T-helper 1 cell treated with Interleukin-12 subunit alpha and Interleukin-12 subunit beta and Interleukin-4 antibody, amounts not matched to agents 30 μg/mL and 1 μg/mL, for 36 hours (primary cell): ENCODE measurements at regions not wholly inside any gene's neighbourhood (a gene's known extent, or its start where the extent isn't known, plus 50 kb on each side); places are given as distances from the start of the nearest gene placed in this dataset.

Experiments used
- H3K27ac Mint-ChIP-seq: one replicate; pipeline ENCODE4 v1.8.0; 2021; ENCODE audit warnings: mild to moderate bottlenecking, mixed read lengths
- H3K27me3 Mint-ChIP-seq: one replicate; pipeline ENCODE4 v1.8.0; 2021; ENCODE audit warnings: low read depth, mixed read lengths
- H3K36me3 Mint-ChIP-seq: one replicate; pipeline ENCODE4 v1.8.0; 2021; ENCODE audit warnings: low read depth, mixed read lengths
- H3K4me1 Mint-ChIP-seq: one replicate; pipeline ENCODE4 v1.8.0; 2021; ENCODE audit warnings: low read depth, mixed read lengths
- H3K4me3 Mint-ChIP-seq: one replicate; pipeline ENCODE4 v1.8.0; 2021; ENCODE audit warnings: mild to moderate bottlenecking, moderate library complexity, mixed read lengths
- H3K9me3 Mint-ChIP-seq: one replicate; pipeline ENCODE4 v1.8.0; 2021; ENCODE audit warnings: mixed read lengths

DNA sequence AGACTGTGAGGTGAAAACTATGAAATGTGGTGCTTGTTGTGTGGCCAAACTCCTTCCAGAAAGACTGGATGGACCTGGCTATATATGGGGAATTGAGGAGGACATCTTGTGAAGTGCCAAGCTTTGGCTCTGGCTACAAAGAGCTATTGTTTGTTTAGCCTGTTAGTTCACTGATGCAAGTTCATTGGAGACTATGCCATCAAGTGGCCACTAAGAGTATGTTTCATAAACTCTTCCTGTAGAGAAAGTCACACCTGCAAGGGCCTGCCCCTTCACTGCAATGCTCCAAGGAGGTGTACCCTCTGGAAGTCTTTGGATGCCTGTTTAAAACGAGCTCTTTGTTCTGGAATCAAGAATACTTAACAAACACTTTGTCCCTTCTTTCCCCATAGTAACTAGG is 382.0 kb downstream of the GABRG1 start:
- no peaks in the 10 kb centered on the region for H3K4me1 Mint-ChIP-seq
- peaks cover 24% of the 10 kb centered on the region for H3K9me3 Mint-ChIP-seq
- H3K4me3 Mint-ChIP-seq = no peak overlapping the region
- H3K27me3 Mint-ChIP-seq = no peaks in the 10 kb centered on the region
- H3K27ac Mint-ChIP-seq = no peak overlapping the region
- H3K36me3 Mint-ChIP-seq = no peaks in the 10 kb centered on the region

DNA sequence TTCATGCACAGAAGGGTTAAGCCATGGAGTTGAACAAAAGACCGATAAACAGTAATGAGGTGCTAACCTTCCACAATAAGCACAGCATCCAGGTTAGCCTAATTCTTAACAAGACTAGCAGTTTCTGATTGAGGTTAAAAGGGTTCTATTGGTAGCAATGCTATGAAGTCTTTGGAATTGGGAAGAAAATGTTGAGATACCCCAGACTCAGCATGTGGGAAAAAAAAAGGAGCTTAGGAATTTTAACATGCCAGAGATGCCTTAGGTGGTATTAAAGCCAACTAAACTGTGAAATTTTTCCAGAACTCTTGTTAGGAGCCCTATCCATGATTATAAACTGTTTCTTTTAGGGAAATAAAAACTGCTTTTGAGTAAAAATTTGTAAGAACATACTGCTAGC is 391.7 kb downstream of the GABRG1 start:
- Mint-ChIP-seq H3K27ac (no peak overlapping the region), H3K36me3 (no peaks in the 10 kb centered on the region), H3K9me3 (peaks cover 3% of the 10 kb centered on the region), H3K4me1 (no peaks in the 10 kb centered on the region), H3K4me3 (no peak overlapping the region), H3K27me3 (no peaks in the 10 kb centered on the region)

DNA sequence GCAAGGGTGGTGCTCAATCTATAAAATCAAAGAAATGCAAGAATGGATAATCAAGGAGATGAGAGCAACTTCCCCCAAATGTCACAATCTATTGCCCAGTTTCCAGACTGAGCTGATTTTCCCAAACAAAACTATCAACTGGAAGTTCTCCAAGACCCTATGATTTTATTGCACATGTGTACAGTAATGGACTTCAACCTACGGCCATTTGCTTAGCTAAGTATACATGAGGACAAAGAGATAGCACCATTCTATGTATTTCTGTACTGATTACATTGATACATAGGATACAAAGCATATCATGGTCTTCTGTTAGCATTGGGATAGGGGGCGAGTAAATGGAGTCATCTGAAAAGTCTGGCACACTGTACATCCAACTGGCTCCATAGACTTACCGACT is 407.8 kb downstream of the GABRG1 start:
- H3K27ac Mint-ChIP-seq = no peak overlapping the region
- H3K4me3 Mint-ChIP-seq = no peak overlapping the region
- H3K9me3 Mint-ChIP-seq = peaks cover 27% of the 10 kb centered on the region
- H3K36me3 Mint-ChIP-seq = no peaks in the 10 kb centered on the region
- no peaks in the 10 kb centered on the region for H3K4me1 Mint-ChIP-seq
- no peaks in the 10 kb centered on the region for H3K27me3 Mint-ChIP-seq

DNA sequence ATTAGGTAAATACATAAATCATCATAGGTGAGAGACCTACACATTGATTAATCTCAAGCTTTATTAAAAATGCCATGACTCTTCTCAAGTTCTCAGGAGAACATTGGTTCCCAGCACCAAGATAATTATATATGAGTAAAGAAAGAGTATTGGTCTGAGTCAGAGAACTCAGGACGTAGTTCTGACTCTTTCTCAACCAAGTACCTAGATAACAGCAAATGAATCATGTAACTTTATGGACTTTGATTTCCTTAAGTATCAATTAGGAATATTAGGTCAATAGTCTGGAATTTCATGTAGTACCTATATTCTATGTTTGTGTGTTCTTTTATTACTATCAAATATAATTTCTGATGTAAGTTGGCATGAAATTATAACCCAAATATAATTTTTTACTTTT is 409.9 kb downstream of the GABRG1 start:
- H3K27ac Mint-ChIP-seq = no peak overlapping the region
- no peaks in the 10 kb centered on the region for H3K36me3 Mint-ChIP-seq
- H3K9me3 Mint-ChIP-seq = peaks cover 18% of the 10 kb centered on the region

DNA sequence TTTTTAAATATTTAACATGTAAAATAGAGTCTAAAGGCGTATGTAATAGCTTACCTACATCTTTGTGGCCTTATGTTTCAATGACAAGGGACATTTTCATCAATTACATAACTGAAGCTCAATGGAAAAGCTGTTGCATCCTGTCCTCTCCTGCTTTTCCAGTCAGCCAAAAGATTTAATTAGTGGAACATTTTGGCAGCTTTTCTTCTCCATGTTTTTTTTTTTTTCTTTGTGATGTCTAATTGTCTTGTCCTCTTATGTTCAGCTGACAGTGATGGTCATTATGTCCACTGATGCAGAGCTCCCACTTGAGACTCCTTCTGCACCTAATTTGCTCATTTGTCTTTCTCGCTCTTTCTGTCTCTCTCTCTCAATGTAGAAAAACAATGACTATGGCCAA is 422.2 kb downstream of the GABRG1 start:
- no peaks in the 10 kb centered on the region for H3K4me1 Mint-ChIP-seq
- peaks cover 5% of the 10 kb centered on the region for H3K9me3 Mint-ChIP-seq
- H3K4me3 Mint-ChIP-seq = no peak overlapping the region
- H3K27ac Mint-ChIP-seq = no peak overlapping the region
- no peaks in the 10 kb centered on the region for H3K27me3 Mint-ChIP-seq
- no peaks in the 10 kb centered on the region for H3K36me3 Mint-ChIP-seq

More for the DNA sequence above, 409.9 kb downstream of the GABRG1 start:
- H3K27me3 Mint-ChIP-seq = no peaks in the 10 kb centered on the region
- no peaks in the 10 kb centered on the region for H3K4me1 Mint-ChIP-seq
- no peak overlapping the region for H3K4me3 Mint-ChIP-seq

DNA sequence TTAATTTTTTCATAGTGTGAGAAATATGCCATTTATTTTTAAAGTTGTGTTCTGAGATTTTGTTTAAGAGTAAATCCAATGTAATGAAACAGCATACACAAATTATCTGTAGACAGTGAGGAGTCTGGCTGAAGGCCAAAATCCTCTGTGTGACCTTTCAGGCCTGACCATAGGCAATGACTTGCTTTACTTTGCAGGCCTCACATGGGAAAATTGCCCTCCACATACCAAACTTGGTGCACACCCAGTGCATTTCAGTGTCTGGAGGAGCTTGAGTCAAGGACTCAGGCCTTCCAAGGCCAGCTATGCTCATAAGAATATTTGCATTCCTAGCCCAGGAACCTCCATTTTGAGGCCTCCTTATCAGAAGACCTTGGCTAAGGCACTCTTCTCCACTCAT is 430.1 kb downstream of the GABRG1 start:
- H3K27ac Mint-ChIP-seq = no peak overlapping the region
- H3K4me3 Mint-ChIP-seq = no peak overlapping the region
- H3K27me3 Mint-ChIP-seq = no peaks in the 10 kb centered on the region
- no peaks in the 10 kb centered on the region for H3K4me1 Mint-ChIP-seq
- H3K9me3 Mint-ChIP-seq = peaks cover 12% of the 10 kb centered on the region
- H3K36me3 Mint-ChIP-seq = no peaks in the 10 kb centered on the region

DNA sequence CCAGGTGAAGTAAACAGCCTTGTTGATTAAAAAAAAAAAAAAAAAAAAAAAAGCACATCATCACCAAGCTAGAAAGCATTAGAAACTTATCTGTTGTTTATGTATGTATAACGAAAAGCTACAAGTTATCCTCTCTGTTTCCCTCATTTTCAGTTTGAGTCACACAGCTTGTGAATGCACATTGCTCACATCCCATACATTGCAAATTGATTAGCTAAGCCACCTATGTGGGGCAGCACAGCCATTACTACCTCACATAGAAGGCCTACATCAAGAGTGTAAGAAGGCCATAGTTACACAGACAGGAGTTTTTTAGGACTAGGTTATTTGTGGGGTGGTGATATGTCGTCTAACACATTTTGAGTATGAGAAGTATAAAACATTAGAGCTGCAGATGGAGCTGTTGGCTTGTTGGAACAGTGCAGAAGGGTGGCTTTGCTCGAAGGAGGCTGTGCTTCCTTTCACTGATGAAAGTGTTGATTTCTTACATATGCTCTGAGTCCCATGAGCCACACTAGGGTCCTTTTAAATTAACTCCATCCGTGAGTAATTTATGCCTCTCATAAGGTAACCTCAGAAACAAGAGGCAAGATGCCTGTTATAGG is 431.6 kb downstream of the GABRG1 start:
- no peaks in the 10 kb centered on the region for H3K4me1 Mint-ChIP-seq
- no peaks in the 10 kb centered on the region for H3K27me3 Mint-ChIP-seq
- peaks cover 12% of the 10 kb centered on the region for H3K9me3 Mint-ChIP-seq
- no peak overlapping the region for H3K27ac Mint-ChIP-seq
- no peaks in the 10 kb centered on the region for H3K36me3 Mint-ChIP-seq
- no peak overlapping the region for H3K4me3 Mint-ChIP-seq

DNA sequence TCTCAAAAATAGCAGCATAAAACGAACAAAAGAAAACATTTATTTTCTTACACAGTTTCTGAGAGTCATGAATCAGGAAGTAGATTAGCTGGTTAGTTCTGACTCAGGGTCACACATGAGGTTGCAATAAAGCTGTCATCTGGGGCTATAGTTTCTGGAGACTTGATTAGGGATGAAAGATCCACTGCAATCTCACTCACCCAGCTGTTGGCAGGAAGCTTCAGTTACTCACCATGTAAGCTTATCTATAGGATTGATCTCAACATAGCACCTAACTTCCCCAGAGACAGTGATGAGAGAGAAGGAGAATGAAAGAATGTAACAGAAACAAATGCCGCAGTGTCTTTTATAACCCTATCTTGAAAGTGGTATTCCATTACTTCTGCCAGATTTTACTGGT is 435.5 kb downstream of the GABRG1 start:
- Mint-ChIP-seq H3K27ac (no peak overlapping the region), H3K4me1 (no peaks in the 10 kb centered on the region), H3K9me3 (peaks cover 12% of the 10 kb centered on the region), H3K27me3 (no peaks in the 10 kb centered on the region), H3K4me3 (no peak overlapping the region), H3K36me3 (no peaks in the 10 kb centered on the region)

DNA sequence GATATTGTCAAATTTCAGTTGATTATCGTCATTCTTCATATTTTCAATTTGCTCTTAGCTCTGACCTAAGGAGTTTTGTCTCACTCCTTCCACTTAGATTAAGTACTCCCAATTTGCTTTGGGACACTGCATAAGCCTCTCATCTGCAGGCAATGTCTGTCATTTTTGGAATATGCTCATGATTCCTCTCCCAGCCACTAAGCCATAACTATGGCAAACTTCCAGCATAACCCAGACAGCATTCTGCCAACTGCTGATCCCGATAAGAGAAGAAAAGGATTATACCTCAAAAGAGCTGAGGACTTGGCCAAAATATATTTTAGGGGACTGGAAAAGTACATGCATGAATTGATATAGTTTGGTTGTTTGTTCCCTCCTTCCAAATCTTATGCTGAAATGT is 444.4 kb downstream of the GABRG1 start:
- Mint-ChIP-seq H3K36me3 (no peaks in the 10 kb centered on the region), H3K9me3 (peaks cover 21% of the 10 kb centered on the region), H3K27ac (no peak overlapping the region), H3K27me3 (no peaks in the 10 kb centered on the region), H3K4me3 (no peak overlapping the region), H3K4me1 (no peaks in the 10 kb centered on the region)

DNA sequence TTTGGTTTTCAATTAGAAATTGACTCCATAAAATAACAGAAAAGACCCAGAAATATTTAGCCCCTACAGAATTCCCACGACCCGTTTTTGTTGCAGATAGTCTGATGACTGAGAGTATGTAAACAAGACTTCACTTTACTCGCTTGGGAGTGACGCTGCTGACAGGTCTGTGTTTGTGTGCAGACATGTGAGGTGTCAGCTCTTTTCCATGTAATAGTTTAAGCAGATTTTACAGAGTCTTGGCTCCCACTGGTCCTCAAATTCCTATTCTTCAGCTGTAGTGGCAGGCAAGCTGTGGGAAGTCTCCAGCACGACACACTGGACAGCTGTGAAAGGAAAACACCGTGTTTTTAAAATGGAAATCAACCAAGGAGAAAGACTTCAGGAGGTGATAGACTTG is 455.7 kb downstream of the GABRG1 start:
- Mint-ChIP-seq H3K36me3 (no peaks in the 10 kb centered on the region), H3K9me3 (peaks cover 7% of the 10 kb centered on the region), H3K4me1 (no peaks in the 10 kb centered on the region), H3K27me3 (no peaks in the 10 kb centered on the region), H3K27ac (no peak overlapping the region), H3K4me3 (no peak overlapping the region)

DNA sequence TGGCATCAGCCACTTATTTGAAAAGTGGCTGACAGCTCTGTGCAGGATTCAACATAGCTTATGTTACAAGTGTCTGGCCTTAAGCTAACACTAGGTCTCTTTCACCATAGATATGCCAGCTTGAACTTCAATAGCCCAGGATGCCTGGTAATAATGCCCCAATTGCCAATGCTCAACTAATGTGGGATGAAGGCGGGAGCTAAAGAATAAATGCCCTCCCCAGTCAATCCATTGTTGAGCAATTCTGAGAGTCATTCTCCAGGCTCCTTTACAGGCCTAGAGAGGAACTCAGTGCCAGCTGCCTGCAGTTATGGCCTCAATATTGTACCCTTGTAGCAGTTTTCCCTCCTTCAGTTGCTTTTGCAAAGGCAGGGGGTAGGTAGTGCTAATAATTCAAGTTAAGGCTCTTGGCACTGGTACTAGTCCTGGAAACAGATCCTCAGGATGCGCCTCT is 460.2 kb downstream of the GABRG1 start:
- no peak overlapping the region for H3K4me3 Mint-ChIP-seq
- H3K27ac Mint-ChIP-seq = no peak overlapping the region
- H3K27me3 Mint-ChIP-seq = no peaks in the 10 kb centered on the region
- H3K4me1 Mint-ChIP-seq = no peaks in the 10 kb centered on the region
- H3K36me3 Mint-ChIP-seq = no peaks in the 10 kb centered on the region
- peaks cover 4% of the 10 kb centered on the region for H3K9me3 Mint-ChIP-seq

DNA sequence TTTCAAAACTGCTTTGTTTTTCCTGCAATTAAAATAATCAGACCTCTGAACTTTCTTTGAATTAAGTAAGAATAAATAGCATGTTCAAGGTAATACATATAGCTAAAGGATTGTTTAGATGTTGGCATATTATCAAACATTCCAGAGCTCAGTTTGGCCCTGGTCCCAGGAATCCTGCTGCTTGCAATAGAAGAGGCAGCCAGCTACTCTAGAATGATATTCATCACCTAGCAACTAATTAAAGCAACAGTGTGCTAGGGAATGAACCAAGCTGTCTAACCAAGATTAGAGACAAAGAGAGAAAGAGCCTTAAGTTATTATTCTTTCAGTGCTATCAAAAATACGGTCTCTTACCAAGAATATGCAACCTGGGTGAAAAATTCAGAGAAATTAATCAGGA is 460.9 kb downstream of the GABRG1 start:
- peaks cover 4% of the 10 kb centered on the region for H3K9me3 Mint-ChIP-seq
- no peaks in the 10 kb centered on the region for H3K4me1 Mint-ChIP-seq

DNA sequence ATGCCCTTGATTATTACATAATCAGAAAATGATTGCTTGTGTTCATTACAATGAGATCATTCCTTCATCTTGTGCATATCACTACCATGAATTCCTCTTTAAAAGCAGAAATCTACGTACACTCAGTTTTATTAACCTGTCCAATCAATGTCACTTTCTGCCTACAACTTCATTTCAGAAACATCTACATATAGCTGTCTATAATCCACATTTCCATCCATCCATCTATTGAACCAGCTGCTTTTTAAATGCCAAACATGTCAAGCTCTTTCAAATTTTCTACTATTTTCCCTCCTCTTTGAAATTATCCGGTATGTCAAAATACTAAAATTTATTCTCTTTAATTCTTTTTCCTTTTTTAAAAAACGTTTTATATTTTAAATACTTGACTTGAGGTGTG is 462.0 kb downstream of the GABRG1 start:
- H3K27me3 Mint-ChIP-seq = no peaks in the 10 kb centered on the region
- H3K4me3 Mint-ChIP-seq = no peak overlapping the region
- no peak overlapping the region for H3K27ac Mint-ChIP-seq
- no peaks in the 10 kb centered on the region for H3K4me1 Mint-ChIP-seq
- no peaks in the 10 kb centered on the region for H3K36me3 Mint-ChIP-seq
- peaks cover 3% of the 10 kb centered on the region for H3K9me3 Mint-ChIP-seq

More for the DNA sequence above, 460.9 kb downstream of the GABRG1 start:
- Mint-ChIP-seq H3K27ac (no peak overlapping the region), H3K36me3 (no peaks in the 10 kb centered on the region), H3K4me3 (no peak overlapping the region), H3K27me3 (no peaks in the 10 kb centered on the region)

DNA sequence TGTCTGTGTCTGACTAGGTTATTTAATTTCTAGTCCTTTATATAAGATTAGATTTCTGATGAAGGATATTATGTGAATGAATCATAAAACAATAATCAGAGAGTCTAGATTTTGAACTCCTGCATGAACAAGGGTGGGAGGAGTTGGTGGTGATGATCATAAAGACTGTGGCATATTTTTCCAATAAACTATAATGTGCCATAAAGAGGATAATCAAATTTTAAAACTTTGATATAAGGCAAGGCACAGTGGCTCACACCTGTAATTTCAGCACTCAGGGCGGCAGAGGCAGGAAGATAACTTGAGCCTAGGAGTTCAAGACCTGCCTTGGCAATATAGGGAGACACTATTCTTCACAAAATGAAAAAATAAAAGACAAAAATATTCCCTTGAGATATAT is 473.3 kb downstream of the GABRG1 start:
- Mint-ChIP-seq H3K36me3 (no peaks in the 10 kb centered on the region), H3K9me3 (peaks cover 14% of the 10 kb centered on the region), H3K4me1 (no peaks in the 10 kb centered on the region), H3K27ac (no peak overlapping the region), H3K27me3 (no peaks in the 10 kb centered on the region), H3K4me3 (no peak overlapping the region)

DNA sequence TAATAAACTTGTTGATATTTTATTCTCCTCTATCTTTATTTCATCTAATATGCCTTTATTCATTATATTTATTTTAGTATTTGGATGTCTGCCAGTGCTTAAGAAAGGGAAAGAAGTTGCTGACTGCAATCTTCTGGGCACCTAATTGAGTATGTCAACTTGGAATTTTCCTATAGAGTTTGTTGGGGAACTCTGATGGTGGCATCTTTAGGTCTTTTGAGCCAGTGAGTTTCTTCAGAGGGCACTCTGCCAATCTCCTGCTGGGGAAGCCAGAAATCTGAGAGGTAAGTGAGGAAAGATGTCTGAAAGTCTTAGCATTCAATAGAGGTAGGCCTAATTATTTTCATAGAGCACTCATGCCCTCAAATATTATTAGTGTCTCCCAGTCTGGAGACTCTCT is 475.0 kb downstream of the GABRG1 start:
- Mint-ChIP-seq H3K27me3 (no peaks in the 10 kb centered on the region), H3K36me3 (no peaks in the 10 kb centered on the region), H3K4me1 (no peaks in the 10 kb centered on the region), H3K9me3 (peaks cover 7% of the 10 kb centered on the region), H3K27ac (no peak overlapping the region), H3K4me3 (no peak overlapping the region)

DNA sequence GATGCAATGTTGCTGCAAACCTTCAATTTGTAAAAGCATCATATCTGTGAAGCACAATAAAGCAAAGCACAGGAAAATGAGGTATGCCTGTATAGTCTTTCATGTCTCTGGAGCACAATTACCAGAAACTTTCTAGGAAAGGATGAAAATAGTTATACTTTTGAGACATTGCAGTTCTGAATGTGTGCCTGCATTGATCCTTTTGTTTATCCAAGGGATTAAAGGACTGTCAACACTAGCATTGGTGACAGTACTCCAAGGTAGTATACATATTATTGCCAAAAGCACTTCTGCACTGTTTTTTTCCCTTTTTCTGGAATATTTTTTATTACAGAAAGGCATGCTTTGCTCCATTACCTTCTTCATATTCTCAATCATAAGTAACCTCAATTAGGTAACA is 476.0 kb downstream of the GABRG1 start:
- Mint-ChIP-seq H3K4me1 (no peaks in the 10 kb centered on the region), H3K9me3 (peaks cover 6% of the 10 kb centered on the region), H3K27me3 (no peaks in the 10 kb centered on the region), H3K4me3 (no peak overlapping the region), H3K27ac (no peak overlapping the region), H3K36me3 (no peaks in the 10 kb centered on the region)
